Activated CD4-positive, alpha-beta memory T cell treated with anti-CD3 and anti-CD28 coated beads for 36 hours (primary cell): ENCODE measurements at regions not wholly inside any gene's neighbourhood (a gene's known extent, or its start where the extent isn't known, plus 50 kb on each side); places are given as distances from the start of the nearest gene placed in this dataset.

Experiments
- CTCF ChIA-PET: fragments of 350-600 bp; sonication (Branson Sonifier 250); formaldehyde crosslinking; loops from one replicate; lab custom pipeline; 2021; ENCODE audit warnings: antibody characterized with exemption, inconsistent platforms; lab: Charles Lee
- POLR2A ChIA-PET: fragments of 350-600 bp; sonication (Branson Sonifier 250); formaldehyde crosslinking; loops from one replicate; lab custom pipeline; 2021; ENCODE audit warnings: antibody characterized with exemption; lab: Charles Lee
- DNase-seq: peaks from one replicate; pipeline ENCODE4 v3.0.0-alpha.2; 2020
- H3K27ac Mint-ChIP-seq: one replicate; pipeline ENCODE4 v1.8.0; 2021; ENCODE audit warnings: mixed read lengths
- H3K27me3 Mint-ChIP-seq: one replicate; pipeline ENCODE4 v1.8.0; 2021; ENCODE audit warnings: mixed read lengths
- H3K36me3 Mint-ChIP-seq: one replicate; pipeline ENCODE4 v1.8.0; 2021; ENCODE audit warnings: mixed read lengths
- H3K4me1 Mint-ChIP-seq: one replicate; pipeline ENCODE4 v1.8.0; 2021; ENCODE audit warnings: low read depth, mixed read lengths
- H3K4me3 Mint-ChIP-seq: one replicate; pipeline ENCODE4 v1.8.0; 2021; ENCODE audit warnings: mild to moderate bottlenecking, mixed read lengths
- H3K9me3 Mint-ChIP-seq: one replicate; pipeline ENCODE4 v1.8.0; 2021; ENCODE audit warnings: mixed read lengths
- intact Hi-C: fragments of 100-400 bp; cut with micrococcal nuclease; formaldehyde crosslinking; loops from one replicate; pipeline ENCODE4 v1.15.1; 2023

GRCh38 chr10:1944487-1944886 lies 207.2 kb upstream of the ADARB2 start:
- intact Hi-C loops: no loop called here
- no peak overlapping the region for H3K27ac Mint-ChIP-seq
- ChIA-PET CTCF (no interaction called here), POLR2A (no interaction called here)
- H3K36me3 Mint-ChIP-seq: no peaks in the 10 kb centered on the region
- no peaks in the 10 kb centered on the region for H3K9me3 Mint-ChIP-seq
- H3K4me1 Mint-ChIP-seq: peaks cover 4% of the 10 kb centered on the region
- peaks cover 7% of the 10 kb centered on the region for H3K27me3 Mint-ChIP-seq
- DNase-seq: no peak
- H3K4me3 Mint-ChIP-seq: no peak overlapping the region

GRCh38 chr10:1942478-1942877 lies 205.2 kb upstream of the ADARB2 start:
- ChIA-PET POLR2A (no interaction called here), CTCF (no interaction called here)
- intact Hi-C loops: no loop called here
- no peak for DNase-seq
- no peaks in the 10 kb centered on the region for H3K9me3 Mint-ChIP-seq
- H3K4me1 Mint-ChIP-seq: peaks cover 18% of the 10 kb centered on the region
- H3K27ac Mint-ChIP-seq: no peak overlapping the region
- H3K27me3 Mint-ChIP-seq: peaks cover 6% of the 10 kb centered on the region
- H3K4me3 Mint-ChIP-seq: no peak overlapping the region
- no peaks in the 10 kb centered on the region for H3K36me3 Mint-ChIP-seq

- Mint-ChIP-seq H3K36me3 (no peaks in the 10 kb centered on the region), H3K9me3 (no peaks in the 10 kb centered on the region), H3K4me1 (peaks cover 18% of the 10 kb centered on the region), H3K4me3 (peak overlapping the region; percentile 35), H3K27ac (peak overlapping the region; percentile 88), H3K27me3 (no peaks in the 10 kb centered on the region)
- intact Hi-C loops: no loop called here
- DNase-seq: peak; percentile 74
- ChIA-PET CTCF (no interaction called here), POLR2A (no interaction called here)
Observed at GRCh38 chr10:1939016-1939415, 201.7 kb upstream of the ADARB2 start.

- intact Hi-C loops: no loop called here
- H3K36me3 Mint-ChIP-seq: no peaks in the 10 kb centered on the region
- no peaks in the 10 kb centered on the region for H3K9me3 Mint-ChIP-seq
- H3K4me1 Mint-ChIP-seq: peaks cover 18% of the 10 kb centered on the region
- peak overlapping the region; percentile 88 for H3K27ac Mint-ChIP-seq
- H3K4me3 Mint-ChIP-seq: no peak overlapping the region
- H3K27me3 Mint-ChIP-seq: no peaks in the 10 kb centered on the region
- CTCF ChIA-PET: no interaction called here
- POLR2A ChIA-PET: no interaction called here
- peak; percentile 52 for DNase-seq
Observed at GRCh38 chr10:1938317-1938716, 201.0 kb upstream of the ADARB2 start.

- no peak for DNase-seq
- POLR2A ChIA-PET: no interaction called here
- Mint-ChIP-seq H3K4me1 (peaks cover 22% of the 10 kb centered on the region), H3K9me3 (no peaks in the 10 kb centered on the region), H3K36me3 (no peaks in the 10 kb centered on the region), H3K27ac (no peak overlapping the region), H3K27me3 (no peaks in the 10 kb centered on the region), H3K4me3 (no peak overlapping the region)
- intact Hi-C loops: no loop called here
- CTCF ChIA-PET: no interaction called here
Observed at GRCh38 chr10:1935912-1936311, 198.6 kb upstream of the ADARB2 start.

GRCh38 chr10:1933215-1933614 lies 195.9 kb upstream of the ADARB2 start:
- H3K4me3 Mint-ChIP-seq: no peak overlapping the region
- intact Hi-C loops: no loop called here
- CTCF ChIA-PET: no interaction called here

GRCh38 chr10:1932692-1933094 lies 195.4 kb upstream of the ADARB2 start:
- POLR2A ChIA-PET: no interaction called here
- CTCF ChIA-PET: no interaction called here
- Mint-ChIP-seq H3K36me3 (no peaks in the 10 kb centered on the region), H3K4me3 (no peak overlapping the region), H3K27me3 (no peaks in the 10 kb centered on the region), H3K27ac (no peak overlapping the region), H3K4me1 (peaks cover 7% of the 10 kb centered on the region), H3K9me3 (no peaks in the 10 kb centered on the region)
- DNase-seq: no peak
- intact Hi-C loops: no loop called here

More at GRCh38 chr10:1933215-1933614, 195.9 kb upstream of the ADARB2 start:
- Mint-ChIP-seq H3K4me1 (peaks cover 9% of the 10 kb centered on the region), H3K27ac (no peak overlapping the region), H3K36me3 (no peaks in the 10 kb centered on the region), H3K27me3 (no peaks in the 10 kb centered on the region), H3K9me3 (no peaks in the 10 kb centered on the region)
- POLR2A ChIA-PET: no interaction called here
- no peak for DNase-seq

- Mint-ChIP-seq H3K36me3 (no peaks in the 10 kb centered on the region), H3K27ac (no peak overlapping the region), H3K4me1 (peaks cover 7% of the 10 kb centered on the region), H3K9me3 (no peaks in the 10 kb centered on the region), H3K27me3 (no peaks in the 10 kb centered on the region), H3K4me3 (no peak overlapping the region)
- intact Hi-C loops: no loop called here
- ChIA-PET CTCF (no interaction called here), POLR2A (no interaction called here)
- DNase-seq: no peak
Observed at GRCh38 chr10:1928606-1929005, 191.3 kb upstream of the ADARB2 start.

GRCh38 chr10:1923998-1924397 lies 186.7 kb upstream of the ADARB2 start:
- ChIA-PET POLR2A (no interaction called here), CTCF (no interaction called here)
- Mint-ChIP-seq H3K27me3 (peaks cover 5% of the 10 kb centered on the region), H3K4me1 (no peaks in the 10 kb centered on the region), H3K36me3 (no peaks in the 10 kb centered on the region), H3K27ac (no peak overlapping the region), H3K4me3 (no peak overlapping the region), H3K9me3 (no peaks in the 10 kb centered on the region)
- intact Hi-C loops: no loop called here
- DNase-seq: no peak

GRCh38 chr10:1923586-1923985 lies 186.3 kb upstream of the ADARB2 start:
- H3K36me3 Mint-ChIP-seq: no peaks in the 10 kb centered on the region
- CTCF ChIA-PET: no interaction called here
- no peak for DNase-seq
- peaks cover 5% of the 10 kb centered on the region for H3K27me3 Mint-ChIP-seq
- no peak overlapping the region for H3K27ac Mint-ChIP-seq
- intact Hi-C loops: no loop called here
- no peak overlapping the region for H3K4me3 Mint-ChIP-seq
- H3K9me3 Mint-ChIP-seq: no peaks in the 10 kb centered on the region
- no peaks in the 10 kb centered on the region for H3K4me1 Mint-ChIP-seq
- POLR2A ChIA-PET: no interaction called here

- no peak overlapping the region for H3K4me3 Mint-ChIP-seq
- H3K27me3 Mint-ChIP-seq: peaks cover 5% of the 10 kb centered on the region
- ChIA-PET POLR2A (no interaction called here), CTCF (no interaction called here)
- H3K27ac Mint-ChIP-seq: no peak overlapping the region
- intact Hi-C loops: no loop called here
- DNase-seq: no peak
- H3K36me3 Mint-ChIP-seq: no peaks in the 10 kb centered on the region
- no peaks in the 10 kb centered on the region for H3K9me3 Mint-ChIP-seq
- H3K4me1 Mint-ChIP-seq: no peaks in the 10 kb centered on the region
Observed at GRCh38 chr10:1920941-1921340, 183.6 kb upstream of the ADARB2 start.

GRCh38 chr10:1920127-1920526 lies 182.8 kb upstream of the ADARB2 start:
- no peaks in the 10 kb centered on the region for H3K4me1 Mint-ChIP-seq
- DNase-seq: no peak
- no peak overlapping the region for H3K4me3 Mint-ChIP-seq
- no peaks in the 10 kb centered on the region for H3K9me3 Mint-ChIP-seq
- intact Hi-C loops: no loop called here
- no peak overlapping the region for H3K27ac Mint-ChIP-seq
- no peaks in the 10 kb centered on the region for H3K36me3 Mint-ChIP-seq
- ChIA-PET CTCF (no interaction called here), POLR2A (no interaction called here)
- peaks cover 5% of the 10 kb centered on the region for H3K27me3 Mint-ChIP-seq

- Mint-ChIP-seq H3K4me1 (no peaks in the 10 kb centered on the region), H3K27ac (no peak overlapping the region), H3K9me3 (no peaks in the 10 kb centered on the region), H3K4me3 (no peak overlapping the region), H3K27me3 (no peaks in the 10 kb centered on the region), H3K36me3 (no peaks in the 10 kb centered on the region)
- intact Hi-C loops: no loop called here
- no peak for DNase-seq
- ChIA-PET CTCF (no interaction called here), POLR2A (no interaction called here)
Observed at GRCh38 chr10:1911771-1912170, 174.4 kb upstream of the ADARB2 start.

- Mint-ChIP-seq H3K4me3 (no peak overlapping the region), H3K4me1 (no peaks in the 10 kb centered on the region), H3K27ac (no peak overlapping the region), H3K27me3 (no peaks in the 10 kb centered on the region), H3K9me3 (no peaks in the 10 kb centered on the region), H3K36me3 (no peaks in the 10 kb centered on the region)
- POLR2A ChIA-PET: no interaction called here
- CTCF ChIA-PET: no interaction called here
- no peak for DNase-seq
- intact Hi-C loops: no loop called here
Observed at GRCh38 chr10:1903982-1904381, 166.7 kb upstream of the ADARB2 start.
